GM03348 (cell line): ENCODE measurements at regions not wholly inside any gene's neighbourhood (a gene's known extent, or its start where the extent isn't known, plus 50 kb on each side); places are given as distances from the start of the nearest gene placed in this dataset.
A peak's percentile ranks its signal among the peaks of the same experiment; 100 is the strongest.

Experiments
- DNase-seq: peaks from one replicate; pipeline ENCODE4 v3.0.0; 2012; ENCODE audit warnings: low spot score

DNA sequence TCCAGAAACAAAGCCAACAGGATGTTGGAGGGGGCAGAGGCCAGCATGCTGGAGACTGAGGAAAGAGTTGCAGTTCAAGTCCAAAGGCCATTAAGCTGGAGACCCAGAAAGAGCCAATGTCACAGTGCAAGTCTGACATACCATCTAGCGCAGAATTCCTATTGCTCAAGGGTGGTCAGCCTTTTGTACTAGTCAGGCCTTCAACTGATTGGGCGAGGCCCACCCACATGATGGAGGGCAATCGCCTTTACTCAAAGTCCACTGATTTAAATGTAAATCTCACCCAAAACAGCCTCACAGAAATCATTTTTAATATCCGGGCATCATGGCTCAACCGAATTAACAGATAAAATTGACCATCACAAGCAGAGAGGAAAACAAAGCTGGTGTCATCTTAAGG is 113.9 kb downstream of the RCN1 start:
- DNase-seq = no peak

DNA sequence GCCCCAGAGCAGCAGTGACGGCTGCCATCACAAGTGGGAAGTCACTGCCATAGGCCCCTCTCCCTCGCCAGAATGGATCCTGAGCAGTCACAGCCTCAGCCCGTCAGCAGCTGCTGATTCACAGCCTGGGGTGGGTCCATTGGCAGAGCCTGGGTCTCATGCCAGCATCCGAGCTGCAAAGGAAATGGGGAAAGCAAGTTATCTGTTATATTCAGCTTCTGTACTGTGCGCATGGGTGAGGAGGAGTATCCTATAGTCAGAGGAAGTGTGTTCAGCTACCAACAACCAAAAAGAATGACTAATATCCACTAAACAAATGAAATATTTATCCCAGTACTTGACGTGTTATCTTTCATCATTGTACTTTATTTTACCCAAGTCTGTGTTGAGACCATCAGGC is 119.7 kb downstream of the RCN1 start:
- peak; percentile 64 for DNase-seq

DNA sequence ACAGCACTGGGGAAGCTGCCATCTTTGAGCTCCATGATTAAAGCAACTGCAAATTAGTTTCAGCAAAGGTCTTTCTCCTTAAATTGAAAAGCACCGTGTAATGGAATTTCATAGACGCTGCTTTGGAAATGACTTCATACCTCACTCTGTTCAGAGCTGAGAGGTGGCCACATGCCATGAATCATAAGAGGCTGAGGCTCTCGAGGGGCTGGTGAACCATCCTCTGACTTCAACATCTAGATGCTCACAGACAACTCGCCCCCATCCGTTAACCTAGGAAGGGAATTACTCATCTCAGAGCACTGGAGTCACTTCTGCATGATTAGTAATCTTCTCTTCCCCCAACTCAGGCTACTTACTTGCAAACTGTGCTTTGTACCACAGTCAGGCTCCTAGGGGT is 122.3 kb downstream of the RCN1 start:
- DNase-seq = peak; percentile 68

DNA sequence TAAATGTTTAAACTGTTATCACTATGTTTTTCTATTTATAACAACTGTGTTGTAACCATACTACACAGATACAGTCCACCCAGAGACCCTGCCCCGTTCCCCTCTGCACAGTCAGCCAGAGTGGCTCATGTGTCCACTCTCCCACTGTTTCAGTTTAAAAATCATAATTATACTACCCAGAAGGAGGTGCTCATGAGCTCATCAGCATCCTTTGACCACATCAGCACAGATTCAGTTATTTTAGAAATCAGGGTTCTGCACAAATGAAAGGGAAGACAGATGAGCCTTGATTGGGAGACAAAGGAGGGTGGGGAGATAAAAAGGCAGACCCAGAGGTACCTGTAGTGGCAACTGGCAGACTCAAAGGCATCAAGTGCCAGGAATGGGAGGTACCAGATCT is 124.3 kb downstream of the RCN1 start:
- DNase-seq = no peak

DNA sequence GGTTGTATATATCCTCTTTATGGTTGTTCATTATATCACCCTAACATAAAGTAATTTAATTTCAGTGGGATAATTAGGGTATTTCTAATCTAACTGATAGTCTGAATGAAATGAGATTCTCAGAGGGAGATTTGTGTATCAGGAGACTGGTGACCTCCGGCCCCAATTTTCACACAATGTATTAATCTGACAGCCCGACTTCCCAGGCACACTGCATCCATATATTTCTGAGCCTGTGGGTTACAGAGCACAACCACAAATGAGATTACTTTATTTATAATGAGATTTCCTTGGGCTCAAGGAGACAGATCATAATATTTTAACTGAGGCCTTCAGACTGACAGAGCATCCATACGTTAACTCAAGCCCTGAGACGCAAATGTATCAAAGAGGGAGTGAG is 125.9 kb downstream of the RCN1 start:
- DNase-seq = no peak

DNA sequence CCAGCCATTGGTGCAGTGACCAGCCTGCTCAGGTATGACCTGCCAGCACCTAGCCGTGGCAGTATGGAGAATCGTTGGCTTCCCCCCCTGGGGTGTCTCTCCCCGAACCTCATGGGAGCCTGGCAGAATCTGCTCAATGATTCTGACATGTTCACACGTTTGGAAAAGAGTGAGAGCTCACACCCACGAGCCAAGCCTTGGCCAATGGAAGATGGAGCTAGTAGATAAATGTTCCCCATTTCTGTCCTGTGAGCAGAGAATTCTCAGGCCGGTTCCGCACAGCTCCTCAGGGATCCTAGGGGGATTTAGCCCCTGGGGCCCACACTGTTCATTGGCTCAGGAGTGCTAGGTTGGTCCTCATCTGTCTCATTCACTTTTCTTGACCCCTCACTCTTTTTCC is 128.4 kb downstream of the RCN1 start:
- no peak for DNase-seq

DNA sequence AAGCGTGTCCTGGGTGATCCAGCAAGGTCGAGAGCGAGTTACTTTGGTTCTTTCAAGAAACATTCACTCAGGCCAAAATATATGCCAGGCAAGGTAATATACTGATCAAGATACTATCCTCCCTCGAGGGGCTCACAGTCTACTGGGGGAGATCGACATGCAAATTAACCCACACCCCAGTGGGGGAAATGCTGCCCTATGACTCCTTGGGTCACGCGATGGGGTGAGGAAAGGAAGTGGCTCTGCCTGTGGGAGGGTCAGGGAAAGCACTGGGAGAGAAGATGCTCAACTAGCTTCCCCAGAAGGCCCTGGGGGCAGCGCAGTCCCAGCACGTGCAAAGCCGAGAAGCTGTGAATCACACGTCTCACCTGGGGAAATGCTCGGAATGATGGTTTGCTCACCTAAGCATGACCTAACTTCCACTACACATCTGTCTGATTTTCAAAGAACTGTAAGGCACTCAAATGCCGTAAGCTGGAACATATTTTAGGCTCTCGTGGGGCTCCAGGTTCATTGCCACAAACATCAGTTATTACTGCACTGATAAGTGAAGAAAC is 130.7 kb downstream of the RCN1 start:
- DNase-seq = no peak

DNA sequence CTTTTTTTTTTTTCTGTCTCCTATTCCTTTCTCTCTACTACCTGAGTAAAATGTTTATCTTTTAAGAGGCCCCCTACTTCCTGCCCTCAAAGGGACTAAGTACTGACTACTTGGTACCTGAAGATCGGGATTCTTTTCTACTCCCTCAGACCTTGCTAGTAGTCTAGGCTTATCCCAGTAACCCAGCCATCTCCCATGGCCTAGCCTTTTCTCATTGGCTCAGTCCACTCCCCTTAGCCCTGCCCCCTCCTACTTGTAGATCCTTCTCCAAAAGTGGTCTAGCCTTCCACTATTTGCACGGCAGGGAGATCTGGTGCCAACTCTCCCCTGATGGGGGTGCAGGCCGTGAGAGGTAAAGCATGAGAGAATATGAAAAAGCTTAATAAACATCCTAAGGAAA is 133.7 kb downstream of the RCN1 start:
- DNase-seq = no peak

DNA sequence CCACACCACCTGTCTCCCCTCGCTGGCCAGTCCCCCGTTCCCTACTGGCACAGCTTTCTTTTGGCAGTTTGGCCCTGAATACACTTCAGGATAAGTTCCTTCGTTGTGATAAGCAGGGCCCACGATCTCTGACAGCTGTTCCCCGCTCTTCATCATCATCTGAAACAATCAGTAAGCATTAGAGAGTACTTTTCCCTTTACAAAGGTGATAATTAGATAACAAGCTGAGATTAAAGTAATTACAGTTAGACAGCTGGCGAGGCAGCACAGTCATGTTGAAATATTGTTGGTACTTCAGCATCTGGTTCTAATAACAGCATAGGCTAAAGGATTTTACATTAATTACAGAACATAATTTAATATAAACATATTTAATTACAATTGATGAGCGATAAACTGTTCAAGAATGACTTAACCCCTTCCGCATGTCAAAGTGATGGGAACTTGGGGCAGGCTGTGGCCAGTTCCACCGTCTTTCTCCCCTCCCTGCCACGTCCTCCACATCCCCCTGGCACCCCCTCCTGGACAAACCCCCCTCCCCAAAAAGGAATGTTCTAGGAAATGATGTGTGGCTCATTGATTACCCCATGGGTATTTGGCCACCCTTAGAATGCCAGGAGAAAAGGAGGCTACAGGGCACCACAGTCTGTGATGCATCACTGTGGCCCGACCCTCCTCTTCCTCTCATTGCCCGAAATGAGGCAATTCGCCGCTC is 134.9 kb downstream of the RCN1 start:
- DNase-seq = no peak

DNA sequence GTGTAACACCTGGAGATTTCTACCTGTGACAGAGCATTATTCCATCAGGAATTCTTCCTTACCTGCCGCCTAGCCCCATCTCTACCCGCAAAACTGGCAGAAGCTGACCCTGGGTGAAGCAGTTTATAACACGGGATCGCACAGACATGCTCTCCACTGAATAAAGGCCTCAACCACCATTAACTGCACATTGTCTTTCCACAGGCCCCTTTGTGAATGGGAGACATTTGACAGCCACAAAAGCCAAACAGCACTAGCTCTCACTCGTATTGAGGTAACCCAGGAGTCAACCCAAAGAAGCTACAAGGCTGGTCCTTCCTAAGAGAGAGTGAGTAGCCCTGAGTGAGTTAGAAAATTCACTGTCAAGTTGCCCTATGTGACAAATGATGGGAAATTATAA is 135.6 kb downstream of the RCN1 start:
- no peak for DNase-seq

DNA sequence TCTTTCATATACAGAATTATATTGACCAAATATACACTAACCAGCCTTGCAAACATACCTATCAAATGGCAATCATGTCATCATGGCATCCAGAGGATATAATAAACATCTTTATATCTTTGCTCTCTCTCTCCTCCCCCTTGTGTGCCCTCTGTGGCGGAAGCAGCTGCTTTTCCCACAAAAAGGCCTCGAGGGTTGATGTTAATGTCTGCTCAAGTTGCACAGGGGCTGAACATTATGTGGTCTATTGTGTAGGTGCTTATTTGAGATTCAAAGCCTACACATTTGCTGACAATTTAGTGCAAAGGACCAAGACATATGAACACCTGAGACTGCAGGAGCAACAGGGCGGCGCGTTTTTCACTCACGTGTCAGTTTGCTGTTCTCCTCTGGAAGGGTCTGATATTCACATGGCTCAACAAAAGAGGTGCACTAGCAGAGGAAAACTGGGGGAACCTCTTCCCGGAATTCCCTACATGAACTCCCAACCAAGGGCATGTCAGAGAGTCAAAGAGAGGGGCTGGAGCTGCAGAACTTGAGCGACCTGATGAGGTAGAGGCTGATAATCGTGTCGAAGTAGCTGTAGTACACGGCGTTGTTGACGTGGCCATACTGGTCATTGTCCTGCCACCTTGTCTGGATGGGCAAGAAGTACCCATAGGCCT is 138.8 kb downstream of the RCN1 start:
- no peak for DNase-seq

DNA sequence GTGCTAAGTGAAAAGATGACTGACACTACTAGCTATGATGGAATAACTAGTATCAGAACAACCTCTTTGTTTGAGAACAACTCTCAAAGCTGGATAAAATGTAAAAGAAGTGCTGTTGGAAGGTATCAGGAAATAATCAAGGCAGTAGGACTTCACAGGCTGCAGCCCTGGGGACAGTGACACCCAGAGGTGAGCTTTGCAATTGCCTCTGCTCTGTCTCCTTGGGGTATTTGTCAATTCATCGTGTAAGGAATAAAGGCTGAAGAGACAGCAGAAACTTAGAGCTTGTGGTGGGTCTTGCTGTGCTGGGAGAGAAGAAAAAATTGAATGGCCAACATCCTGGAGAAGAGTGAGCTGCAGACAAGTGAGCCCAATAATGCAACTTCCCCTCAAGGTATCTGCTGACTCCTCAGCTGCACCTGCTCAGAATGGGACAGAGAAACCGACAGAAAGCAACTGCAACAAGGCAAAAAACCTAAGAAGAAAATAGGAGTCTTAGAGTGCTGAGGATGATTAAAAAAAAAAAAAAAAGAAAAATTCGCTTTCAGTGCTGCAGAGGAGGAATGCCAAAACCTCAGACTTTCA is 141.1 kb downstream of the RCN1 start:
- DNase-seq = peak; percentile 60

DNA sequence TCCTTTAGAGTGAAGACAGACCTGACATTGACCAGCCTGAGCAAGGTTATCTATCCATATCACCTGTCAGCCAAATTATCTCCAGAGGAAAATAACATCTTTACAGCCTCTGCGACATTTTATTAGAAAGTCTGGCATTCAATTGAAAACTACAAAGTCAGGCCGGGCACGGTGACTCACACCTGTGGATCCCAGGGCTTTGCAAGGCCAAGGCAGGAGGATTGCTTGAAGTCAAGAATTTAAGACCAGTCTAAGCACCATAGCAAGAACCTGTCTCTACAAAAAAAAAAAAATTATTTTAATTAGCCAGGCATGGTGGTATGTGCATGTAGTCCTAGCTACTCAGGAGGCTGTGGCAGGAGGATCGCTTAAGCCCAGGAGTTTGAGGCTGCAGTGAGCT is 141.6 kb downstream of the RCN1 start:
- DNase-seq = no peak

DNA sequence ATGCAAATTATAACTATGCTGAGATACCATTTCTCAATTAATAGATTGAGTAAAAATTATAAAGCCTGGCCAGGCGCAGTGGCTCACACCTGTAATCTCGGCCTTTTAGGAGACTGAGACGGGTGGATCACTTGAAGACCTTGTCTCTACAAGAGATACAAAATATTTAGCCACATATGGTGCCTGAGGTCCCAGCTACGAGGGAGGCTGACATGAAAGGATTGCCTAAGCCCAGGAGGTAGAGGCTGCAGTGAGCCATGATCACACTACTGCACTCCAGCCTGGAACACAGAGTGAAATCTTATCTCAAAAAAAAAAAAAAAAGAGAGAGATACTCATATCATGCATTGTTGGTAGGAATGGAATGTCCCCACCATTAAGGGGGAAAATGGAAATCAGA is 142.4 kb downstream of the RCN1 start:
- DNase-seq = no peak

DNA sequence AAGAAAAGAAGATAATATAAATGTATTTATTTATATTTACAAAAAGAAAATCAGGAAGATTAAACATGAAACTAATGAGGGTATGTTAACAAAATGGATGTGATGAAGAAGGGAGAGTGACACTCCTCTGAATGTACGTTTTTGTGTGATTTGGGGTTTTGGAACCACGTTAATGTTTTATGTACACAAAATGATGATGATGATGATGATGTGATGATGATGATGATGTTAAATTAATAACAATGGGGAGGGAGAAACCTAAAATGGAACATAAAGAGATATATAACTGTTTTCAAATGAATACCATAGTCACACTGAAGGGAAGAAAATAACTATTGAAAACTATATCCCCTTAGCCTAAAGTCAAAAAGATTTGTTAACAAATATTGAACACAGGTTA is 143.1 kb downstream of the RCN1 start:
- no peak for DNase-seq

DNA sequence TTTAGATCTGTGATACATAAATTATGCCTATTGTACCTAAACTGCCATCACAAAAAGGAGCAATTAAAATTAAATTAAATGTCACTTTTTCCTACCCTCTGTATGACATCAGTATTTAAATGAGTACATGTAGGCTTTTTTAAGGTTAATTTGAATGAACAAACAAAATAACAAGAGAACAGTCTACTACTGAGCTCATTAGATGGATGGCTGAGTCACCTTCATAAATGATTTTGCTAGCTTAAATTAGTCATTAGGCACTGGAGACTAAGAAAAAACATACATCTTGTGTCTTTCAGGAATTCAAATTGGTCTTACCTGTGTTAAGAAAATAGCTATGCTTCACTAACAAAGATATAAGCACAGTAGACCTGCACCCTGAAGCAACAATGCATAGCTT is 153.6 kb downstream of the RCN1 start:
- no peak for DNase-seq

DNA sequence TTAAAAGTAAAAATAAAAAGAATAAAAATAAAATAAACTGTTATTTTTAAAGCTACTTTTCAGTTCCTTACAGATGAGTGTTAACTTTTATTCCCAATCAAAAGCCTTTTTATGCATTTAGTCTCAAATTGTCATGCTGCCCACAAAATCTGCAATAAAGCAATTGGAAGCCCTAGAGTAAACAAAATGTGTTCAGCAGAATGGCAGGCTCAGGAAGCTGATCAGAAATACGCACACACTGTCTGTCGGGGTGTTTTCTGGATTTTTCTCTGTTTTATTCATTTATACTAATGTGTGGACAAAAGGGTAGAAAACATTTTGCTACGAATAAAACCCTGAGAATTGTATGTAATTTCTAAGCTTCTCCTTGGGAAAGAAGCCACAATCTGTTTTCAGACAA is 162.8 kb downstream of the RCN1 start:
- DNase-seq = no peak

DNA sequence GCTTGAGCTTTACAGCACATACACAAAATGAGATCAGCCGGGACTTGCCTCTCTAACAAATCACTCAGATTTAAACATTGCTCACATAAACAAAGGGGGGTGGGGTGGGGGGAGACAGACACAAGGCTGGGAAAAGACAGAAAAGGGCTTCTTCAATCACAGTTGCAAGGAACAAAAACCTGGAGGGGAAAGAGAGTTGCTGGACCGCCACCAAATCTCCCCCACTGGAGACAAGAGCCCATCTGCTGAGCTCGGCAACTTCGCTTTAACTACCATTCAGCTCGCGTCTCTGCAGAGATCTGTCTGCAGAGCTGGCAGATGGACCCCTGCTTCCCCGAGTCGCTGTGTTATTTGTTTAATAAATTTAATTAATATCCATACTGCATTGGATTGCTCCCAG is 165.0 kb downstream of the RCN1 start:
- no peak for DNase-seq

DNA sequence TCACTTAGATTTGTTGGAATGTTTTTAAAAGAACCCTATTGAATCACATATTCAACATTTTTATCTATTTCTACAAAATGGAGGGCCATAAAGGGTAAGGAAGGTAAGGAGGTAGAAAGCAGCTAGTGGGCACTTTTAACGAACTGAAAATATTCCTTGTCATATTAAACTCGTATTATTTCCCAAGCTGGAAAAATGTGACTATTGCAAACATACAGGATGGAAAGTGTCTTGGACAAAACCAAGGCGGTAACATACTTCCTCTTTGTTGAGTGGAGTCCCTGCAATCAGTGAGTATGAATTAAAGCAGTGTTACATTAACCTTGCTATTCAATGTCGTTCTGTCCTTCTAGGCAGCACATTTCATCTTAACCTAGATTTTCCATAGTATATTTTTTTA is 165.6 kb downstream of the RCN1 start:
- no peak for DNase-seq

DNA sequence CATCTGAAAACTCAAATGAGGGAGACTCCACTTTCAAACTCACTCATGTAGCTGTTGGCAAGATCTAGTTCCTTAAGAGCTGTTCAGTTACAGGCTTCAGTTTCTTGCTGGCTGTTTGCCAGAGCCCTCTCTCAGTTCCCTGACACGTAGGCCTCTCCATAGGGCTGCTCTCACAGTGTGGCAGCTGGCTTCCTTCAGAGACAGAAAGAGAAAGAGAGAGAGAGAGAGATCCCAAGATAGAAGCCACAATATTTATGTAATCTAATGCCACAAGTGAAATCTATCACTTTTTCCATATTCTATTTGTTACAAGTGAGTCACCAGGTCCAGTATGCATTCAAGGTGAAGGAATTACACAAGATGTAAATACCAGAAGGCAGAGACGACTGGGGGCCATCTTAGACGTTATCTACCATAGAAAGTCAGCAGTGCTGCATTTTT is 168.8 kb downstream of the RCN1 start:
- DNase-seq = no peak

DNA sequence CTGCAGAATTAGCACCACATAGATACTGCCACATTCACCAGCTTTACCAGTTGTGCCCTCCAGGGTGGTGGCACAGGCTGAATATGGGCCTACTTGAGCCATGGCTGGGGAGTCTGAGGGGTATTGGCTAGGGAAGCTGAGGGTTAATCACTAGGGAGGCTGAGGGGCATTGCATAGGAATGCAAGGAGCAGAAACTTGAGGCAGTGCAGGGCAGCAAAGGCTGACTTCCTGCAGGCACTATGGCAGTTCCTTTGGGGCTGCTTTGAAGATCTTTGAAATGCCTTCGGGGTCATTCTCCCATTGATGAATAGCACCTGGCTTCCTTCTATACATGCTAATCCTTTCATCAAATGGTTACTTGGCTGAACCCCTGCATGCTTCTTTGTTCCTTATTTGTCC is 171.5 kb downstream of the RCN1 start:
- DNase-seq = no peak

DNA sequence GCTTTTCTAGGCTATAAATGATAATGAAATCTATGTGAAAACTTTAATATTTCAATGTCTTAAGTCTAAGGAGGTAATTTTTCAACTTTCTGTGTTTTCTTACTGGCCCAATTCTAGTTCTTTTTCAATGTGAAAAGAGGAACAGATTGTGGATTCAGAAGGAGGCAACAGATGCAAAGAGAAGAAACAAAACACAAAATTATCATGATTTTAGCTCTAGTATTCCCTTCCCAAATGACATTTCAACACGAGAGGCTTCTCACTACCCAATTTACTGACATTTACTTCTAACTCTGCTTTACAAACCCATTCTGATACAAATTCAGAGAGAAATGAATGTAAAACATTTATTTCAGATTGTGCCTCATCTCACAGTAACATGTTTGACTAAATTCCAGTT is 169.4 kb downstream of the WT1 start:
- DNase-seq = no peak

DNA sequence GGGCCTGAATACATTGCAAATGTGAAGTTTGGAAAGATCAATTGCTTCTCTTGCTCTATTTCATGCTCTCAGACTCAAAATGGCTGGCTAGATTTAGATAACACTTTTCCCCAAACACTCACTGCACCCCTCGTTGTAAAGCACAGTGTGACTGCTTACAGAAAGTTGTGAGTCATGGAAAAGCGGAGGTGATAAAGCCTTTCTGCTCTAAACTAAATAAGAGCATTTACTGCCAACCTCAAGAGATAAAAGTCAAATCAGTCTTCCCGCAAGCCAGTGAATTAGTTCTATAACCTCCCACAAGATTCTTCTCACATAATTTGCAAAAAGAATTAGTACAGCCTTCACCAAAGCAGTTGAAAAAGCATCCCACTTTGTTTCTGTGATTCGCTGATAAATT is 168.7 kb downstream of the WT1 start:
- DNase-seq = no peak
